ENCODE measurements at regions not wholly inside any gene's neighbourhood (a gene's known extent, or its start where the extent isn't known, plus 50 kb on each side); places are given as distances from the start of the nearest gene placed in this dataset.

- TF ChIP-seq GATA3 (IDR thresholded peaks at IDR 0.05; ENCODE audit: low read depth, low read length) (no peak), GATA2 (IDR thresholded peaks at IDR 0.05; ENCODE audit: low read depth, low read length) (no peak)
These were observed 599.2 kb upstream of the POM121L12 start for GRCh38 chr7:52436278-52436677.
